ENCODE measurements at regions not wholly inside any gene's neighbourhood (a gene's known extent, or its start where the extent isn't known, plus 50 kb on each side); places are given as distances from the start of the nearest gene placed in this dataset.

GRCh38 chr22:27063406-27063805 lies 406.0 kb downstream of the MIAT start:
- H4K8ac ChIP-seq (ENCODE audit: extremely low read depth, insufficient read depth, low read length) = no peak overlapping the region
- no peak overlapping the region for H2BK5ac ChIP-seq (ENCODE audit: low read depth, low read length)
- H2BK20ac ChIP-seq (ENCODE audit: low read length) = no peak overlapping the region
- H2AFZ ChIP-seq (ENCODE audit: low read length) = no peak overlapping the region
- no peaks in the 10 kb centered on the region for H3K79me1 ChIP-seq (ENCODE audit: low read depth, low read length)
- H3K4me2 ChIP-seq (ENCODE audit: insufficient read depth in 1 of 2, low read depth in 2 of 2, low read length in 2 of 2) = no peak overlapping the region
- no peak overlapping the region for H3K4ac ChIP-seq (replicated peaks; ENCODE audit: insufficient read length, low read depth, low read length)
- no peaks in the 10 kb centered on the region for H3K79me2 ChIP-seq (ENCODE audit: control insufficient read depth in 1 of 2, insufficient read depth in 2 of 2, low read length in 2 of 2)
- peaks cover 0 to 3% (median 0%) of the 10 kb centered on the region in 4 experiments; a peak in 1 of 7 replicates for H3K27me3 ChIP-seq (replicated peaks in 1 of 4; ENCODE audit: control insufficient read depth in 3 of 4, extremely low read depth in 1 of 4, insufficient read depth in 3 of 4, low read length in 3 of 4)
- H2AK5ac ChIP-seq (ENCODE audit: low read depth, low read length) = no peak overlapping the region
- no peak for DNase-seq (ENCODE audit: low read depth in 1 of 2, low spot score in 2 of 2)
- no peaks in the 10 kb centered on the region for H3K9me3 ChIP-seq (ENCODE audit: insufficient read depth in 2 of 2, low read depth in 1 of 2, low read length in 1 of 2)
- H4K91ac ChIP-seq (replicated peaks; ENCODE audit: insufficient read length, low read length) = no peak overlapping the region
- H3K23ac ChIP-seq (ENCODE audit: insufficient read length) = no peak overlapping the region
- no peak overlapping the region for H2BK12ac ChIP-seq (ENCODE audit: low read depth, low read length)
- CTCF ChIA-PET (ENCODE audit: partially characterized antibody) = interaction anchor here (0.8 to 1.0 kb wide), 2 partner anchors 80 to 319 kb away, joined by 3 read pairs; no protein-coding TSS in a partner anchor
- no peak overlapping the region for H3K18ac ChIP-seq (ENCODE audit: extremely low read depth, low read length)
- POLR2A ChIA-PET (ENCODE audit: partially characterized antibody) = no interaction called here
- H3K4me3 ChIP-seq (ENCODE audit: extremely low read depth in 1 of 4, insufficient read depth in 2 of 4, low read depth in 3 of 4, low read length in 4 of 4) = no peak overlapping the region
- no peaks in the 10 kb centered on the region for H3K36me3 ChIP-seq (ENCODE audit: control insufficient read depth in 2 of 4, insufficient read depth in 4 of 4, low read length in 3 of 4)
- H3K27ac ChIP-seq (ENCODE audit: low read depth, low read length) = no peak overlapping the region
- H3K9ac ChIP-seq (replicated peaks in 1 of 4; ENCODE audit: extremely low read depth in 1 of 4, low read depth in 3 of 4, low read length in 3 of 4) = no peak overlapping the region
- H2BK120ac ChIP-seq (replicated peaks; ENCODE audit: low read depth, low read length) = no peak overlapping the region
- peaks cover 0 to 5% (median 3%) of the 10 kb centered on the region in 4 experiments; a peak in 2 of 7 replicates for H3K4me1 ChIP-seq (replicated peaks in 1 of 4; ENCODE audit: control insufficient read depth in 3 of 4, insufficient read depth in 4 of 4, low read length in 3 of 4)
- H4K5ac ChIP-seq (ENCODE audit: insufficient read length, low read depth, low read length) = no peak overlapping the region
- no peak overlapping the region for H3K14ac ChIP-seq (ENCODE audit: insufficient read length)
- H2BK15ac ChIP-seq (ENCODE audit: low read length) = no peak overlapping the region
- 79% methylated on average over 5 of the region's 5 CpGs; no CpG with 5 or more reads in 1 of the 2 experiments for WGBS, 2 experiments (ENCODE audit: extremely low coverage in 1 of 2, insufficient coverage in 1 of 2, insufficient read length in 1 of 2, insufficient replicate concordance in 2 of 2, low coverage in 1 of 2, low lambda C conversion rate in 2 of 2, missing lambda C conversion rate in 1 of 2)
- no peaks in the 10 kb centered on the region; the same call in 1 of the 2 replicates for H3K23me2 ChIP-seq (ENCODE audit: low read depth, low read length)
- FAIRE-seq = no peak
- H3K56ac ChIP-seq (replicated peaks; ENCODE audit: insufficient read length, low read depth, low read length) = no peak overlapping the region
- no peaks in the 10 kb centered on the region for H4K20me1 ChIP-seq (replicated peaks in 1 of 2; ENCODE audit: control insufficient read depth in 1 of 2, insufficient read depth in 2 of 2, low read length in 2 of 2)
- no peak for TF ChIP-seq CBX8 (IDR thresholded peaks at IDR 0.05; ENCODE audit: borderline replicate concordance, low read depth, low read length)
- no peak for TF ChIP-seq SP2 (IDR thresholded peaks at IDR 0.05; ENCODE audit: low read length)
- no peak for TF ChIP-seq CHD1 (IDR thresholded peaks at IDR 0.05; ENCODE audit: low read depth, low read length)
- TF ChIP-seq RBBP5 (IDR thresholded peaks at IDR 0.05; ENCODE audit: borderline replicate concordance, low read depth, low read length) = no peak
- no peak for TF ChIP-seq RNF2 (IDR thresholded peaks at IDR 0.05; ENCODE audit: borderline replicate concordance, low read depth, low read length, missing control alignments, poor library complexity, severe bottlenecking)
- TF ChIP-seq ZNF274 (IDR thresholded peaks at IDR 0.05; ENCODE audit: borderline replicate concordance, extremely low read depth, low read length) = no peak
- no peak for TF ChIP-seq KDM5A (IDR thresholded peaks at IDR 0.05; ENCODE audit: low read length)
- no peak for TF ChIP-seq SUZ12 (IDR thresholded peaks at IDR 0.05; ENCODE audit: low read length)
- no peak for TF ChIP-seq EP300 (IDR thresholded peaks at IDR 0.05; ENCODE audit: borderline replicate concordance in 1 of 2, low read depth in 2 of 2, low read length in 2 of 2)
- TF ChIP-seq BCL11A (IDR thresholded peaks at IDR 0.05; ENCODE audit: low read depth in 2 of 2, low read length in 2 of 2) = no peak
- no peak for TF ChIP-seq EZH2 (IDR thresholded peaks at IDR 0.05; ENCODE audit: low read depth, low read length, severe bottlenecking)

All from H1 (cell line).